Hepatocyte (in vitro differentiated cells): ENCODE measurements at regions not wholly inside any gene's neighbourhood (a gene's known extent, or its start where the extent isn't known, plus 50 kb on each side); places are given as distances from the start of the nearest gene placed in this dataset.

Experiments used
- DNase-seq: peaks from one replicate; pipeline ENCODE4 v3.0.0-alpha.2; 2016; ENCODE audit warnings: low spot score
- H2AFZ ChIP-seq: fragments of 200-600 bp; sonication (generic); 2 replicates; pipeline ENCODE4 v1.6.0; 2016; ENCODE audit warnings: antibody characterized with exemption, mild to moderate bottlenecking
- H3K27ac ChIP-seq: fragments of 200-600 bp; sonication (generic); 2 replicates; pipeline ENCODE4 v1.5.1; 2016; ENCODE audit warnings: mild to moderate bottlenecking
- H3K27me3 ChIP-seq: fragments of 200-600 bp; sonication (generic); 2 replicates; pipeline ENCODE4 v1.6.1; 2016
- H3K36me3 ChIP-seq: fragments of 200-600 bp; sonication (generic); replicated peaks from 2 replicates; pipeline ENCODE4 v1.5.1; 2016; ENCODE audit warnings: low read depth; ENCODE audit not compliant: insufficient read depth
- H3K4me1 ChIP-seq: fragments of 200-600 bp; sonication (generic); 2 replicates; pipeline ENCODE4 v1.5.1; 2016; ENCODE audit warnings: mild to moderate bottlenecking, moderate library complexity; ENCODE audit not compliant: insufficient read depth
- H3K4me2 ChIP-seq: fragments of 200-600 bp; sonication (generic); 2 replicates; pipeline ENCODE4 v1.6.0; 2016
- H3K4me3 ChIP-seq: fragments of 200-600 bp; sonication (generic); 2 replicates; pipeline ENCODE4 v1.5.1; 2016; ENCODE audit warnings: mild to moderate bottlenecking
- H3K79me2 ChIP-seq: fragments of 200-600 bp; sonication (generic); 2 replicates; pipeline ENCODE4 v1.6.0; 2017; ENCODE audit warnings: mild to moderate bottlenecking
- H3K9me2 ChIP-seq: fragments of 200-600 bp; sonication (generic); replicated peaks from 2 replicates; pipeline ENCODE4 v1.6.0; 2017; ENCODE audit warnings: mild to moderate bottlenecking; ENCODE audit not compliant: insufficient read depth
- H3K9me3 ChIP-seq: fragments of 200-600 bp; sonication (generic); 2 replicates; pipeline ENCODE4 v1.5.1; 2016; ENCODE audit warnings: low read depth, mild to moderate bottlenecking
- H4K20me1 ChIP-seq: fragments of 200-600 bp; sonication (generic); 2 replicates; pipeline ENCODE4 v1.6.0; 2016; ENCODE audit warnings: mild to moderate bottlenecking; ENCODE audit not compliant: insufficient read depth, poor library complexity, severe bottlenecking
- EZH2 ChIP-seq: fragments of 200-600 bp; sonication (generic); IDR thresholded peaks from 2 replicates; pipeline ENCODE4 v1.6.1; 2016; ENCODE audit warnings: antibody characterized with exemption, mild to moderate bottlenecking, borderline replicate concordance
- EZH2phosphoT487 ChIP-seq: fragments of 200-600 bp; sonication (generic); IDR thresholded peaks from one replicate; pipeline ENCODE4 v1.6.1; 2018; ENCODE audit warnings: antibody characterized with exemption, mild to moderate bottlenecking, low read depth, moderate library complexity; ENCODE audit not compliant: unreplicated experiment, severe bottlenecking
- WGBS: methylation state at CpG from one replicate; pipeline ENCODE4 v1.1.6; 2016; ENCODE audit warnings: low lambda C conversion rate; ENCODE audit errors: missing lambda C conversion rate; 5-methylcytosine and 5-hydroxymethylcytosine counted together
- TF ChIP-seq, protein P1 (sequence below): fragments of 200-600 bp; sonication (generic); IDR thresholded peaks from 2 replicates; pipeline ENCODE4 v1.5.1; 2016; ENCODE audit warnings: antibody characterized with exemption, mild to moderate bottlenecking; ENCODE audit not compliant: poor library complexity

DNA sequence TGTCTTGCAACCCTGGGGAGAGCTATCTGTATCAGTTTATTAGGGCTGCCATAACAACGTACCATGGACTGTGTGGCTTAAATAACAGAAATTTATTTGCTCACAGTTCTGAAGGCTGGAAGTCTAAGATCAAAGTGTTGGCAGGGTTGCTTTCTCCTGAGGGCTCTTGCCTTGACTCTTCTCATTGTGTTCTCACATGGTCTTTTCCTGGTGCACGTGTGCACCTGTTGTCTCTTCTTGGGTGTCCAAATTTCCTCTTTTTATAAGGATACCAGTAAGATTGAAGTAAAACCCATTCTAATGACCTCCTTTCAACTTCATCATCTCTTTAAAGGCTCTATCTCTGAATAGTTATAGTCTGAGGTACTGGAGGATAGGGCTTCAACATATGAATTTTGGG lies 72.3 kb upstream of the PDE7B start:
- Histone ChIP-seq H3K4me1 (no peaks in the 10 kb centered on the region), H3K9me2 (no peaks in the 10 kb centered on the region), H3K79me2 (no peaks in the 10 kb centered on the region), H2AFZ (no peak overlapping the region), H3K4me2 (no peak overlapping the region), H3K27me3 (no peaks in the 10 kb centered on the region), H3K4me3 (no peak overlapping the region), H3K9me3 (no peaks in the 10 kb centered on the region), H4K20me1 (no peaks in the 10 kb centered on the region), H3K27ac (no peak overlapping the region), H3K36me3 (no peaks in the 10 kb centered on the region)
- WGBS, result 81% methylated on average over 2 of the region's 2 CpGs
- TF ChIP-seq EZH2phosphoT487 (no peak), EZH2 (no peak)
- TF ChIP-seq, protein P1, sequence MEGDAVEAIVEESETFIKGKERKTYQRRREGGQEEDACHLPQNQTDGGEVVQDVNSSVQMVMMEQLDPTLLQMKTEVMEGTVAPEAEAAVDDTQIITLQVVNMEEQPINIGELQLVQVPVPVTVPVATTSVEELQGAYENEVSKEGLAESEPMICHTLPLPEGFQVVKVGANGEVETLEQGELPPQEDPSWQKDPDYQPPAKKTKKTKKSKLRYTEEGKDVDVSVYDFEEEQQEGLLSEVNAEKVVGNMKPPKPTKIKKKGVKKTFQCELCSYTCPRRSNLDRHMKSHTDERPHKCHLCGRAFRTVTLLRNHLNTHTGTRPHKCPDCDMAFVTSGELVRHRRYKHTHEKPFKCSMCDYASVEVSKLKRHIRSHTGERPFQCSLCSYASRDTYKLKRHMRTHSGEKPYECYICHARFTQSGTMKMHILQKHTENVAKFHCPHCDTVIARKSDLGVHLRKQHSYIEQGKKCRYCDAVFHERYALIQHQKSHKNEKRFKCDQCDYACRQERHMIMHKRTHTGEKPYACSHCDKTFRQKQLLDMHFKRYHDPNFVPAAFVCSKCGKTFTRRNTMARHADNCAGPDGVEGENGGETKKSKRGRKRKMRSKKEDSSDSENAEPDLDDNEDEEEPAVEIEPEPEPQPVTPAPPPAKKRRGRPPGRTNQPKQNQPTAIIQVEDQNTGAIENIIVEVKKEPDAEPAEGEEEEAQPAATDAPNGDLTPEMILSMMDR, result no peak
- DNase-seq, result no peak

DNA sequence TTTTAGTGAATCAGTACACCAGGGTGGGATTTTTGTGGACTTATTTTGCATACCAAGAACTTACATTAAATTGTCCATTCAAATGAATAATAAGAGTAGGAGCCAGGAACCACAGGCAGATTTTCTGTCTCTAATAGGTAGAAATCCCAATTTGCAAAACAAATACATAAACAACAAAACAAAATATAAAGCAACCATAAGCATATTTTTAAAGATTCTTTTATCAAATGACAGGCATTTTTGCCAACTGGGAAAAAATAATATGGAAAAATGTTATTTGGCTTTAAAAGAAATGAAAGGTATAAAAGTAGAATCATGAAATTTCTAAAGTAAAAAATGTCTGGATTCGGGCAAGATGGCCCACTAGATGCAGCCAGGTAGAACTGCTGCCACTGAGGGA lies 71.2 kb upstream of the PDE7B start:
- H3K9me2 ChIP-seq, result no peaks in the 10 kb centered on the region
- no peak overlapping the region for H3K4me2 ChIP-seq
- TF ChIP-seq, protein P1, result no peak
- TF ChIP-seq EZH2phosphoT487 (no peak), EZH2 (no peak)
- H3K4me3 ChIP-seq, result no peak overlapping the region
- H3K4me1 ChIP-seq, result no peaks in the 10 kb centered on the region
- no peaks in the 10 kb centered on the region for H3K36me3 ChIP-seq
- no peaks in the 10 kb centered on the region for H3K79me2 ChIP-seq
- WGBS, result 89% methylated on average over 1 of the region's 1 CpG
- H3K27ac ChIP-seq, result no peak overlapping the region
- no peak overlapping the region for H2AFZ ChIP-seq
- no peaks in the 10 kb centered on the region for H3K9me3 ChIP-seq
- no peaks in the 10 kb centered on the region for H3K27me3 ChIP-seq
- no peaks in the 10 kb centered on the region for H4K20me1 ChIP-seq
- no peak for DNase-seq

DNA sequence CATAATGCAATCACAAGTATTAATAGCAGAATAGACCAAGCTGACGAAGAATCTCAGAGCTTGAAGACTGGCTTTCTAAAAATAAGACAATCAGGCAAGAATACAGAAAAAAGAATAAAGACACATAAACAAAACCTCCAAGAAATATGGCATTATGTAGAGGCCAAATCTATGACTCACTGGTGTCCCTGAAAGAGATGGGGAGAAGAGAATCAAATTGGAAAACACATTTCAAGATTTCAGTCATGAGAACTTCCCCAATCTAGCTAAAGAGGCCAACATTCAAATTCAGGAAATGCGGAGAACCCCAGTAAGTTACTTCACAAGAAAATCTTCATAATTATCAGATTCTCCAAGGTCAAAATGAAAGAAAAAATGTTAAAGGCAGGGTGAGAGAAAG lies 69.0 kb upstream of the PDE7B start:
- 100% methylated on average over 2 of the region's 2 CpGs for WGBS
- H4K20me1 ChIP-seq, result no peaks in the 10 kb centered on the region
- no peaks in the 10 kb centered on the region for H3K4me1 ChIP-seq
- H3K27me3 ChIP-seq, result no peaks in the 10 kb centered on the region
- no peaks in the 10 kb centered on the region for H3K9me3 ChIP-seq
- H3K36me3 ChIP-seq, result no peaks in the 10 kb centered on the region
- no peak overlapping the region for H2AFZ ChIP-seq
- H3K79me2 ChIP-seq, result no peaks in the 10 kb centered on the region
- H3K9me2 ChIP-seq, result no peaks in the 10 kb centered on the region
- no peak overlapping the region for H3K4me2 ChIP-seq
- TF ChIP-seq EZH2phosphoT487 (no peak), EZH2 (no peak)
- TF ChIP-seq, protein P1, result no peak
- DNase-seq, result no peak
- H3K27ac ChIP-seq, result no peak overlapping the region
- no peak overlapping the region for H3K4me3 ChIP-seq

DNA sequence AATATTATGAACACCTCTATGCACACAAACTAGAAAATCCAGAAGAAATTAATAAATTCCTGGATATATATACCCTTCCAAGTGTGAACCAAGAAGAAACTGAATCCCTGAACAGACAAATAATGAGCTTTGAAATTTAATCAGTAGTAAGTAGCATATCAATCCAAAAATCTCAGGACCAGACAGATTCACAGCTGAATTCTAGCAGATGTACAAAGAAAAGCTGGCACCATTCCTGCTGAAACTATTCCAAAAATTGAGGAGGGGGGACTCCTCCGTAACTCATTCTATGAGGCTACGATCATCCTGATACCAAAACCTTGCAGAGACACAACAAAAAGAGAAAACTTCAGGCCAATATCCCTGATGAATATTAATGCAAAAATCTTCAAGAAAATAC lies 67.0 kb upstream of the PDE7B start:
- no peak for DNase-seq
- Histone ChIP-seq H3K4me2 (no peak overlapping the region), H3K27me3 (no peaks in the 10 kb centered on the region), H3K9me2 (no peaks in the 10 kb centered on the region), H3K36me3 (no peaks in the 10 kb centered on the region), H3K9me3 (no peaks in the 10 kb centered on the region), H3K27ac (no peak overlapping the region), H3K4me1 (no peaks in the 10 kb centered on the region), H2AFZ (no peak overlapping the region), H3K4me3 (no peak overlapping the region), H4K20me1 (no peaks in the 10 kb centered on the region), H3K79me2 (no peaks in the 10 kb centered on the region)
- 85% methylated on average over 2 of the region's 2 CpGs for WGBS
- TF ChIP-seq, protein P1, result no peak
- no peak for TF ChIP-seq EZH2phosphoT487
- no peak for TF ChIP-seq EZH2
